ENCODE measurements at regions not wholly inside any gene's neighbourhood (a gene's known extent, or its start where the extent isn't known, plus 50 kb on each side); places are given as distances from the start of the nearest gene placed in this dataset.

DNA sequence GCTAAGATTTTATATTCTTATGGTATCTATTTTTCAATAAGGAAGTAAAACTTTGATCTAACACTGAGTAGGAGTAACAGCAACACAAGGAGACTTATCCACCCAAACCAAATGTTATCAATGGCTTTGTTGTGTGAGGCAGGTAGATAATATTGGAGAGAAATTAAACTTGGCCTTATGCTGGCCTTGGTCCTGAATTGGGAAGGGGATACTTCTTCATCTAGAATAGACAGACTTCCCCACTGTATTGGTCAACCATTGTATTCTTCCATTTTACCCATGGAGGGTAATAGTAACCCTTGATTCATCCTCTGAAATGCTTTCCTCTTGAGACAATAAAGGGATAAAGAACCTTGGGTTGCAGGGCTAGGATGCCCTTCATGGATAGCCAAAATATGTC lies 76.3 kb upstream of the ANKFN1 start:
- POLR2A ChIA-PET (ENCODE audit: partially characterized antibody) = no interaction called here

More for the DNA sequence above, 76.3 kb upstream of the ANKFN1 start:
- CTCF ChIA-PET (ENCODE audit: partially characterized antibody) = no interaction called here
- H3K56ac ChIP-seq (replicated peaks; ENCODE audit: insufficient read length, low read depth, low read length) = no peak overlapping the region
- no peaks in the 10 kb centered on the region for H3K4me1 ChIP-seq (replicated peaks in 1 of 4; ENCODE audit: control insufficient read depth in 3 of 4, insufficient read depth in 4 of 4, low read length in 3 of 4)
- no peak overlapping the region for H2AFZ ChIP-seq (ENCODE audit: low read length)
- no peak for TF ChIP-seq POLR2A (IDR thresholded peaks at IDR 0.05; ENCODE audit: control extremely low read depth in 1 of 2, low read depth in 2 of 2, low read length in 2 of 2)
- TF ChIP-seq, protein P1, sequence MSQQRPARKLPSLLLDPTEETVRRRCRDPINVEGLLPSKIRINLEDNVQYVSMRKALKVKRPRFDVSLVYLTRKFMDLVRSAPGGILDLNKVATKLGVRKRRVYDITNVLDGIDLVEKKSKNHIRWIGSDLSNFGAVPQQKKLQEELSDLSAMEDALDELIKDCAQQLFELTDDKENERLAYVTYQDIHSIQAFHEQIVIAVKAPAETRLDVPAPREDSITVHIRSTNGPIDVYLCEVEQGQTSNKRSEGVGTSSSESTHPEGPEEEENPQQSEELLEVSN (IDR thresholded peaks at IDR 0.05) = no peak
- no peak for TF ChIP-seq RXRA (IDR thresholded peaks at IDR 0.05; ENCODE audit: insufficient read depth, low read depth, low read length)
- no peak for TF ChIP-seq CBX5 (IDR thresholded peaks at IDR 0.05; ENCODE audit: low read depth, low read length)
- TF ChIP-seq RAD21 (IDR thresholded peaks at IDR 0.05 in 1 of 2, conservative IDR thresholded peaks at IDR 0.05 in 1 of 2; ENCODE audit: low read depth in 2 of 2, low read length in 2 of 2) = no peak
- no peak for TF ChIP-seq SUZ12 (IDR thresholded peaks at IDR 0.05; ENCODE audit: low read length)
- no peak for TF ChIP-seq JUN (IDR thresholded peaks at IDR 0.05; ENCODE audit: low read depth, low read length)
- TF ChIP-seq TBP (IDR thresholded peaks at IDR 0.05; ENCODE audit: low read depth, low read length) = no peak
- no peak overlapping the region for H3K27ac ChIP-seq (ENCODE audit: low read depth, low read length)
- H2BK20ac ChIP-seq (ENCODE audit: low read length) = no peak overlapping the region
- no peak overlapping the region for H2BK12ac ChIP-seq (ENCODE audit: low read depth, low read length)
- H4K8ac ChIP-seq (ENCODE audit: extremely low read depth, insufficient read depth, low read length) = no peak overlapping the region
- no peaks in the 10 kb centered on the region for H3K23me2 ChIP-seq (ENCODE audit: low read depth, low read length)
- no peak overlapping the region for H2BK120ac ChIP-seq (replicated peaks; ENCODE audit: low read depth, low read length)
- DNase-seq (ENCODE audit: low read depth in 1 of 2, low spot score in 2 of 2) (no peak), FAIRE-seq (no peak)
- H3K36me3 ChIP-seq (ENCODE audit: control insufficient read depth in 2 of 4, insufficient read depth in 4 of 4, low read length in 3 of 4) = no peaks in the 10 kb centered on the region
- H3K79me1 ChIP-seq (ENCODE audit: low read depth, low read length) = no peaks in the 10 kb centered on the region
- no peak overlapping the region for H3K4me3 ChIP-seq (ENCODE audit: extremely low read depth in 1 of 4, insufficient read depth in 2 of 4, low read depth in 3 of 4, low read length in 4 of 4)
- H3K27me3 ChIP-seq (replicated peaks in 1 of 4; ENCODE audit: control insufficient read depth in 3 of 4, extremely low read depth in 1 of 4, insufficient read depth in 3 of 4, low read length in 3 of 4) = no peaks in the 10 kb centered on the region
- no peak overlapping the region for H3K23ac ChIP-seq (ENCODE audit: insufficient read length)
- H2BK15ac ChIP-seq (ENCODE audit: low read length) = no peak overlapping the region
- no peaks in the 10 kb centered on the region for H3K79me2 ChIP-seq (ENCODE audit: control insufficient read depth in 1 of 2, insufficient read depth in 2 of 2, low read length in 2 of 2)
- H3K9ac ChIP-seq (replicated peaks in 1 of 4; ENCODE audit: extremely low read depth in 1 of 4, low read depth in 3 of 4, low read length in 3 of 4) = no peak overlapping the region
- no peak overlapping the region for H4K91ac ChIP-seq (replicated peaks; ENCODE audit: insufficient read length, low read length)
- H4K20me1 ChIP-seq (replicated peaks in 1 of 2; ENCODE audit: control insufficient read depth in 1 of 2, insufficient read depth in 2 of 2, low read length in 2 of 2) = no peaks in the 10 kb centered on the region
- no peak overlapping the region for H2BK5ac ChIP-seq (ENCODE audit: low read depth, low read length)
- H3K4ac ChIP-seq (replicated peaks; ENCODE audit: insufficient read length, low read depth, low read length) = no peak overlapping the region
- no peak overlapping the region for H3K18ac ChIP-seq (ENCODE audit: extremely low read depth, low read length)
- H3K4me2 ChIP-seq (ENCODE audit: insufficient read depth in 1 of 2, low read depth in 2 of 2, low read length in 2 of 2) = no peak overlapping the region
- H4K5ac ChIP-seq (ENCODE audit: insufficient read length, low read depth, low read length) = no peak overlapping the region
- no peaks in the 10 kb centered on the region; a peak in 1 of 4 replicates for H3K9me3 ChIP-seq (ENCODE audit: insufficient read depth in 2 of 2, low read depth in 1 of 2, low read length in 1 of 2)
- no peak overlapping the region for H3K14ac ChIP-seq (ENCODE audit: insufficient read length)
- H2AK5ac ChIP-seq (ENCODE audit: low read depth, low read length) = no peak overlapping the region
